HG02973 (cell line): ENCODE measurements at regions not wholly inside any gene's neighbourhood (a gene's known extent, or its start where the extent isn't known, plus 50 kb on each side); places are given as distances from the start of the nearest gene placed in this dataset.
"Not testable (repeated sequence)": the region's sequence is repeated elsewhere in the genome, so short reads cannot be mapped to it uniquely, and the experiment has no call there.

ENCODE experiments used
- ATAC-seq: cut with Tn5 transposase; IDR thresholded peaks from one replicate; pipeline ENCODE4 v1.9.1; 2021; ENCODE audit warnings: moderate library complexity; ENCODE audit not compliant: unreplicated experiment

DNA sequence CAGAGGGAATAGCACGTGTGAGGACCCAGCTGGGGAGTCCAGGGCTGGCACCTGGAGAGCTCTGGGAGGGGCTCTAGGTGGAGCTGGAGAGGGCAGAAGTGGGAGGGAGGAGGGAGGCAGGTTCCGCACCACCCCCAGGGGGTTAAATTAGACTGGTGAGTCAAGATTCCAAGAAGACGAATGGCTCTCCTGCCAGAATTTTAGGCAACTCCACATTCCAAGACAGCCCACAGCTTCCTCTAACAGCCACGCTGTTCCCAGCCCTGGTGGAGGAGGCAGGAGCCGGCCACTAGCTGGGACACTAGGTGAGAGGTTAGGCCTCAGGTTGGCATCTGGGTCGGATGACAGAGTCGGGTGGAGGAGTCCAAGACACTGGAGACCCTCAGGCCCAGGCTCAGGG, 60.2 kb downstream of the TFAP2C start:
- no peak for ATAC-seq

DNA sequence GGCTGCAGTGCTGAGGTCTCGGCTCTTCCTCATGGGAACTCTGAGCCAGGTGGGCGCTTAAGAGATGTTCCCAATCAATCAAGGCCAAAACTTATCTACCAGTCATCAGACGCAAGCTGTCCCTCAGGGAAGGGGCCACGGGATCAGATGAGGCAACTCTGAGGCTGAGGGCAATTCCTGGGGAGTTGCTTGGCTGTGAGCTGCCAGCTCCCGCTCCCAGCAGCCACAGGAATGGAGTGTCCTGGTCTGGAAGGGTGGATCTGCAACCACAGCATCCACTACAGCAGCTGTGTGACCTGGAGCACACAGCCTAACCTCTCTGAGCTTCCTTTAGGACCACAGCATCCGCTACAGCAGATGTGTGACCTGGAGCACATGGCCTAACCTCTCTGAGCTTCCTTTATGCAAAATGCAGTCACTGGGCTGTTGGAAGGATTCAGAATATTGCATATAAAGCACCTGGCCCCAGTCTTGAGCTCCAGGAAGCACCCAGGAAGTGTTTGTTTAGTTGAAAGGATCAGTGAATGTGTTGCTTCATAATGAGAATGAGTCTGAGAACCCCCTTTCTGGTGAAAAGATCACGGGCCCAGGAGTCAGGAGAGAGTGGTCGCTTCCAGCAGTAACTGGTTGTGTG, 60.9 kb downstream of the TFAP2C start:
- no peak for ATAC-seq

GRCh38 chr20:56690531-56691175, 61.5 kb downstream of the TFAP2C start:
- ATAC-seq = no peak

- ATAC-seq = no peak
These were observed 62.4 kb downstream of the TFAP2C start for GRCh38 chr20:56691325-56691998.

DNA sequence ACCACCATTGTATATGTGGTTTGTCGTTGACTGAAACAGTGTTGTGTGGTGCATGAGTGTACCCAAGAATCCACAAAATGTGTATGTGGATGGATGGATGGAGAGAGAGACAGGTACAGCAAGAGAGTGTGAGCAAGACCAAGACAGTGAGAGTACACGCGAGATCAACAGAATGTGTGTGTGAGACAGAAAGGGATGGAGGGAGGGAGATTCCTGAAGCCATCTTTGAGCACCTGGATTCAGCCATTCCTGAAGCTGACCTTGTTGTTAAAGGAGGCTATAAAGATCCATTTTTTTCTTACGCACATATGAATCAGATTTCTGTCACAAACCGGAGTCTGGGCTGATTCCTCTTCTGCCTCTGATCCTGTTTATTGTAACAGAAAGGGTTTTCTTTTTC, 64.1 kb downstream of the TFAP2C start:
- ATAC-seq = no peak

GRCh38 chr20:56697476-56697875, 68.4 kb downstream of the TFAP2C start:
- ATAC-seq = no peak

DNA sequence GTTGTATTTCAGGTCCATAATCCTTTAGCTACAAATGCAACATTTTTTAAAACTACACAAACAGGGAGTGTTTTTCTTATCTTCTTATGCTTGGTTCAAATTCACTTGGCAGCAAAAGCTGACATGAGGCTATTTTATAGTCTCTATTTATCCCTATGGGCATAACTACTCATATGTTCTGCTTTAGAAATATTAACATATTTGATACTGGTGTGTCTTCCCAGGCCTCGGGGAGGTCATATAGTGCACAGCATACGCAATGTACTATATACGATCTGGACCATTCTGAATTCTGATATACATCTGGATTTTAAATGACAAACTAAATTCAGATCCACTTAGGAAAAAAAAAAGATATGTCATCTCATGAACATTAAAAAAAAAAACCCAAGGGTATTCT, 69.2 kb downstream of the TFAP2C start:
- ATAC-seq = no peak

DNA sequence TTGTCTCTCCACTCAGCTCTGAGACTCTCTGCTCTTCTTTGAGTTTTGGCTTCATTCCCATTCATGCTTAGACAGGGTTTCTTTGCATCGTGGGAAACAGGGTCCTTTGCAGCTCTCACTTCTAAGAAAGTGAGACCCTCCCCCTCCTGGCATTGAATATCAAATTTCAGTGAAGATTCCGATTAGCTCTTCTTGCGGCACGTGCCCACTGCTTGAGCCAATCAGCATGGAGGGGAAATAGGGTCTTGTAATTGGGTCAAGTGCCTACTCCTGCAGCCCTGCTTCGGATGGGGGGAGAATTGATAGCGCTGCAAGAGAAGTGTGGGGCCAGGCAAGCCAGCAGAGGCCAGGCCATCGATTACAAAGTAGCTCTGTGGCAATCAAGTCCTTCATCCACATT, 69.6 kb downstream of the TFAP2C start:
- ATAC-seq = no peak

GRCh38 chr20:56702931-56703840, 74.1 kb downstream of the TFAP2C start:
- no peak for ATAC-seq

DNA sequence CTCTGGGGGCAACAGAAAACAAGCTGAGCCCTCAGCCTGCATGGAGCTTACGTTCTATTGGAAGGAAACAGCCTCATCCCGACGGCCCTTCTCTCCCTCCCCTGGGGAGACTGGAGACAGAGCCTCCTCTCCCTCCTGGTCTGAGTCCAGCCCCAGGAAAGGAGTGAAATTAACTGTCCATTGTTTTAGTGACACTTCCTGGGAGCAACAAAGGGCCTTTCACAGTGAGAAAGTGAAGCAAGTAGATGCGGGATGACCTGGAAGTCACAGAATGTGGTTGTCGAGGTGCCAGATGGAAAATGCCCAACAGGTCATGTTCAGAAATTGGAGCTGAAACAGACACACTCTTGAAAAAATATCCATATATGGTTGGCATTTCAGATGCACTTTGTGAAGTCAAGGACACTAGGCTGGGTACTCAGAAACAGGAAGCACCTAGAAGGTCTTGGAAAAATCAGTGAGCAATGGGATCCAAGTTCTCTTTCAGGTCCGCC, 77.8 kb downstream of the TFAP2C start:
- ATAC-seq = no peak

GRCh38 chr20:56708991-56709390, 79.9 kb downstream of the TFAP2C start:
- no peak for ATAC-seq

DNA sequence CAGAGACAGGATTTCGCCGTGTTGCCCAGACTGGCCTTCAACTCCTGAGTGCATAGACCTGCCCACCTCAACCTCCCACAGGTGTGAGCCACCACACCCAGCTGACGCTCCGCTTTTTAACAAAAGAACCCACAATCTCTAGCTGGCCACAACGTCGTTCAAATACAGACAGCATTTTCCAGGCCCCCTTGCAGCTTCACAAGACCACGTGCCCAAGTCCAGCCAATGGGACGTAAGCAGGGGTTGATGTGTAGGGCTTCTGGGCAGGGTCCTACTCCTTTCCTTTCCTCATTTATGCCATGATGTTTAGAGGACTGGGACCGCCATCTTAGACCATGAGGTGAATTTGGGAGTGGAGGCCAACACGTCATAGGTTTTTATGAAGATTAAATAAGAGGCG, 81.0 kb downstream of the TFAP2C start:
- no peak for ATAC-seq

- ATAC-seq = not testable (repeated sequence)
These were observed 81.5 kb downstream of the TFAP2C start for GRCh38 chr20:56710577-56710976.

GRCh38 chr20:56711018-56711417, 81.9 kb downstream of the TFAP2C start:
- no peak for ATAC-seq

GRCh38 chr20:56715309-56715708, 86.2 kb downstream of the TFAP2C start:
- ATAC-seq = no peak

DNA sequence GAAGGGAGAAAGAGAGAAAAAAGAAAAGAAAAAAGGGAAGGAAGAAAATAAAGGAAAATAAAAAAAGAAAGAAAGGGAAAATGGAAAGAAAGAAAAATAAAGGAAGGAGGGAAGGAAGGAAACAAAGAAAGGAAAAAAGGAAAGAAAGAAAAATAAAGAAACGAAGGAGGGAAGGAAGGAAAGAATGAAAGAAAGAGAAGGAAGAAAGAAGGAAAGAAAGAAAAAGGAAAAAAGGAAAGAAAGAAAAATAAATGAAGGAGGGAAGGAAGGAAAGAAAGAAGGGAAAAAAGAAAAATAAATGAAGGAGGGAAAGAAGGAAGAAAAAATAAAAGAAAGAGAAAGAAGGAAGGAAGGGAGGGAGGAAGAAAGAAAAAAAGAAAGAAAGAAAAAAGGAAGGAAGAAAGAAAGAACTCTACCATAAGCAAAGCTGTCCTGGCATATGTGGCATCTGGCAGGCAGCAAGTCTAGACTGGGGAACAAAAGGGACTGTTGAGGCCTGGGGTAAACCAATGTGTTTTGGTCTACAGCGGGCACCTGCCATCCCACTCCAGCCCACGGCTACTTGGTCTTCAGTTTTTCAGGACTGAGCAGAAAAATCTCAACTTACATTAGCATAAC, 86.9 kb downstream of the TFAP2C start:
- no peak for ATAC-seq

GRCh38 chr20:56716806-56717205, 87.7 kb downstream of the TFAP2C start:
- no peak for ATAC-seq

GRCh38 chr20:56718816-56719215, 89.7 kb downstream of the TFAP2C start:
- no peak for ATAC-seq

GRCh38 chr20:56720620-56721213, 91.6 kb downstream of the TFAP2C start:
- no peak for ATAC-seq

- no peak for ATAC-seq
These were observed 92.9 kb downstream of the TFAP2C start for GRCh38 chr20:56722042-56722441.
